H1 (cell line): ENCODE measurements at regions not wholly inside any gene's neighbourhood (a gene's known extent, or its start where the extent isn't known, plus 50 kb on each side); places are given as distances from the start of the nearest gene placed in this dataset.

Experiments used
- CTCF ChIA-PET: fragments of 300-600 bp; sonication (Branson Sonifier 250); formaldehyde crosslinking; loops from one replicate; lab custom pipeline; 2021; ENCODE audit not compliant: partially characterized antibody; lab: Charles Lee
- POLR2A ChIA-PET: fragments of 300-600 bp; sonication (Branson Sonifier 250); formaldehyde crosslinking; loops from one replicate; lab custom pipeline; 2021; ENCODE audit warnings: inconsistent platforms; ENCODE audit not compliant: partially characterized antibody; lab: Charles Lee
- DNase-seq, 2 experiments: peaks; one replicate each; pipeline versions ENCODE4 v3.0.0 to v3.0.0-alpha.2; 2010 to 2022; ENCODE audit warnings: low spot score in 2 of 2, low read depth in 1 of 2, mixed read lengths in 1 of 2
- FAIRE-seq: peaks from 2 replicates; lab custom pipeline; 2011; peaks lifted over from hg19 to GRCh38; lab: Jason Lieb, UNC
- H2AFZ ChIP-seq: 2 replicates; pipeline ENCODE4 v1.8.1; 2012; ENCODE audit warnings: low read length, inconsistent platforms
- H2AK5ac ChIP-seq: 2 replicates; pipeline ENCODE4 v1.6.1; 2013; ENCODE audit warnings: low read depth, low read length
- H2BK120ac ChIP-seq: replicated peaks from 2 replicates; pipeline ENCODE3; 2013; ENCODE audit warnings: low read depth, low read length, inconsistent platforms
- H2BK12ac ChIP-seq: 2 replicates; pipeline ENCODE4 v1.6.1; 2013; ENCODE audit warnings: low read depth, low read length
- H2BK15ac ChIP-seq: 2 replicates; pipeline ENCODE4 v1.6.1; 2013; ENCODE audit warnings: low read length
- H2BK20ac ChIP-seq: 2 replicates; pipeline ENCODE4 v1.6.1; 2013; ENCODE audit warnings: low read length
- H2BK5ac ChIP-seq: 2 replicates; pipeline ENCODE4 v1.6.1; 2013; ENCODE audit warnings: low read depth, low read length
- H3K14ac ChIP-seq: 2 replicates; pipeline ENCODE4 v1.6.1; 2013; ENCODE audit warnings: inconsistent platforms; ENCODE audit not compliant: insufficient read length
- H3K18ac ChIP-seq: 2 replicates; pipeline ENCODE4 v1.6.1; 2013; ENCODE audit warnings: low read length; ENCODE audit errors: extremely low read depth
- H3K23ac ChIP-seq: 2 replicates; pipeline ENCODE4 v1.6.1; 2013; ENCODE audit warnings: inconsistent platforms; ENCODE audit not compliant: insufficient read length
- H3K23me2 ChIP-seq: 2 replicates; pipeline ENCODE4 v1.6.1; 2013; ENCODE audit warnings: low read depth, low read length
- H3K27ac ChIP-seq: 2 replicates; pipeline ENCODE4 v1.6.1; 2011; ENCODE audit warnings: low read depth, low read length, inconsistent platforms
- H3K27me3 ChIP-seq, 4 experiments: replicated peaks in 1 of 4; 1 replicate in 1 of 4; 2 replicates in 3 of 4; pipeline versions ENCODE4 v1.6.1 to v1.8.1; 2011 to 2013; ENCODE audit warnings: low read length in 3 of 4, mild to moderate bottlenecking in 3 of 4, inconsistent platforms in 2 of 4, mixed read lengths in 2 of 4, moderate library complexity in 1 of 4; ENCODE audit not compliant: control insufficient read depth in 3 of 4, insufficient read depth in 3 of 4; ENCODE audit errors: extremely low read depth in 1 of 4
- H3K36me3 ChIP-seq, 4 experiments: 2 replicates each; pipeline versions ENCODE4 v1.6.1 to v1.8.1; 2011 to 2013; ENCODE audit warnings: mild to moderate bottlenecking in 4 of 4, low read length in 3 of 4, moderate library complexity in 2 of 4, control low read depth in 1 of 4, inconsistent platforms in 1 of 4; ENCODE audit not compliant: insufficient read depth in 4 of 4, control insufficient read depth in 2 of 4
- H3K4ac ChIP-seq: replicated peaks from 2 replicates; pipeline ENCODE3; 2013; ENCODE audit warnings: low read length, low read depth, mixed read lengths, inconsistent platforms; ENCODE audit not compliant: insufficient read length
- H3K4me1 ChIP-seq, 4 experiments: replicated peaks in 1 of 4; 1 replicate in 1 of 4; 2 replicates in 3 of 4; pipeline versions ENCODE4 v1.6.1 to v1.8.1; 2011 to 2013; ENCODE audit warnings: low read length in 3 of 4, inconsistent platforms in 2 of 4, mixed read lengths in 1 of 4; ENCODE audit not compliant: insufficient read depth in 4 of 4, control insufficient read depth in 3 of 4
- H3K4me2 ChIP-seq, 2 experiments: 2 replicates each; pipeline versions ENCODE4 v1.6.1 to v1.8.1; 2011 to 2013; ENCODE audit warnings: low read depth in 2 of 2, low read length in 2 of 2, control low read depth in 1 of 2, inconsistent platforms in 1 of 2, mild to moderate bottlenecking in 1 of 2; ENCODE audit not compliant: insufficient read depth in 1 of 2
- H3K4me3 ChIP-seq, 4 experiments: fragments of 200-600, 300-600 bp in 1 of 4; sonication (generic), shearing (Covaris generic), sonication (Bioruptor Twin) in 1 of 4; 2 replicates each; pipeline versions ENCODE4 v1.5.1 to v1.8.1; 2011 to 2016; ENCODE audit warnings: low read length in 4 of 4, low read depth in 3 of 4, control low read depth in 2 of 4, inconsistent platforms in 2 of 4, mild to moderate bottlenecking in 2 of 4, mixed read lengths in 1 of 4, moderate library complexity in 1 of 4; ENCODE audit not compliant: insufficient read depth in 2 of 4; ENCODE audit errors: extremely low read depth in 1 of 4
- H3K56ac ChIP-seq: replicated peaks from 2 replicates; pipeline ENCODE3; 2013; ENCODE audit warnings: low read depth, mild to moderate bottlenecking, mixed read lengths, low read length, inconsistent platforms; ENCODE audit not compliant: insufficient read length
- H3K79me1 ChIP-seq: 2 replicates; pipeline ENCODE4 v1.6.1; 2013; ENCODE audit warnings: low read depth, low read length, control low read depth
- H3K79me2 ChIP-seq, 2 experiments: 2 replicates each; pipeline versions ENCODE4 v1.6.1 to v1.8.1; 2012 to 2013; ENCODE audit warnings: low read length in 2 of 2, mild to moderate bottlenecking in 2 of 2, inconsistent platforms in 1 of 2; ENCODE audit not compliant: insufficient read depth in 2 of 2, control insufficient read depth in 1 of 2
- H3K9ac ChIP-seq, 4 experiments: replicated peaks in 1 of 4; 1 replicate in 1 of 4; 2 replicates in 3 of 4; pipeline versions ENCODE4 v1.6.1 to v1.8.1; 2011 to 2013; ENCODE audit warnings: low read depth in 3 of 4, low read length in 3 of 4, control low read depth in 2 of 4, mild to moderate bottlenecking in 2 of 4, moderate library complexity in 2 of 4, inconsistent platforms in 1 of 4; ENCODE audit errors: extremely low read depth in 1 of 4
- H3K9me3 ChIP-seq, 2 experiments: 2 replicates each; pipeline versions ENCODE4 v1.6.1 to v1.8.1; 2012 to 2013; ENCODE audit warnings: mild to moderate bottlenecking in 2 of 2, moderate library complexity in 2 of 2, control low read depth in 1 of 2, inconsistent platforms in 1 of 2, low read depth in 1 of 2, low read length in 1 of 2, mixed read lengths in 1 of 2; ENCODE audit not compliant: insufficient read depth in 2 of 2
- H4K20me1 ChIP-seq, 2 experiments: replicated peaks in 1 of 2; 2 replicates each; pipeline versions ENCODE3 to v1.8.1; 2011 to 2013; ENCODE audit warnings: inconsistent platforms in 2 of 2, low read length in 2 of 2, mild to moderate bottlenecking in 1 of 2; ENCODE audit not compliant: insufficient read depth in 2 of 2, control insufficient read depth in 1 of 2
- H4K5ac ChIP-seq: 2 replicates; pipeline ENCODE4 v1.6.1; 2013; ENCODE audit warnings: low read length, low read depth, mixed read lengths, inconsistent platforms; ENCODE audit not compliant: insufficient read length
- H4K8ac ChIP-seq: 2 replicates; pipeline ENCODE4 v1.8.0; 2013; ENCODE audit warnings: mild to moderate bottlenecking, moderate library complexity, low read length, inconsistent platforms; ENCODE audit not compliant: insufficient read depth; ENCODE audit errors: extremely low read depth
- H4K91ac ChIP-seq: replicated peaks from 2 replicates; pipeline ENCODE3; 2013; ENCODE audit warnings: low read length, mixed read lengths, inconsistent platforms; ENCODE audit not compliant: insufficient read length
- CEBPB ChIP-seq: IDR thresholded peaks from 2 replicates; pipeline ENCODE4 v1.6.1; 2012; ENCODE audit warnings: low read depth, low read length
- CHD2 ChIP-seq: IDR thresholded peaks from 2 replicates; pipeline ENCODE4 v1.6.1; 2012; ENCODE audit warnings: low read length, improper control_type of control experiment
- CTBP2 ChIP-seq: IDR thresholded peaks from 2 replicates; pipeline ENCODE4 v1.7.0; 2011; ENCODE audit warnings: borderline replicate concordance, mild to moderate bottlenecking, moderate library complexity, mixed read lengths, low read length; ENCODE audit not compliant: insufficient read depth, insufficient read length
- POU5F1 ChIP-seq: IDR thresholded peaks from 2 replicates; pipeline ENCODE4 v1.6.1; 2011; ENCODE audit warnings: low read depth, mild to moderate bottlenecking, low read length, moderate library complexity
- RFX5 ChIP-seq: IDR thresholded peaks from 2 replicates; pipeline ENCODE4 v1.6.1; 2011; ENCODE audit warnings: low read depth, low read length, improper control_type of control experiment, borderline replicate concordance
- SIRT6 ChIP-seq: IDR thresholded peaks from one replicate; pipeline ENCODE4 v1.7.1; 2012; ENCODE audit warnings: low read length, inconsistent platforms
- SP1 ChIP-seq: IDR thresholded peaks from 2 replicates; pipeline ENCODE4 v1.6.1; 2011; ENCODE audit warnings: low read depth, low read length
- ZNF274 ChIP-seq: IDR thresholded peaks from 2 replicates; pipeline ENCODE4 v1.7.0; 2012; ENCODE audit warnings: low read length, borderline replicate concordance; ENCODE audit errors: extremely low read depth
- WGBS, 2 experiments: shearing (Covaris generic) in 1 of 2; methylation state at CpG; one replicate each; pipeline versions ENCODE4 v1.1.6 to v1.1.7; 2013 to 2015; ENCODE audit warnings: low lambda C conversion rate in 2 of 2, mixed read lengths in 2 of 2, inconsistent platforms in 1 of 2, low coverage in 1 of 2, missing lambda C conversion rate in 1 of 2; ENCODE audit not compliant: insufficient replicate concordance in 2 of 2, insufficient coverage in 1 of 2, insufficient read length in 1 of 2; ENCODE audit errors: extremely low coverage in 1 of 2, missing lambda C conversion rate in 1 of 2; 5-methylcytosine and 5-hydroxymethylcytosine counted together
- TF ChIP-seq, protein P1 (sequence below): IDR thresholded peaks from 2 replicates; pipeline ENCODE4 v1.6.1; 2011; ENCODE audit warnings: low read length, improper control_type of control experiment

DNA sequence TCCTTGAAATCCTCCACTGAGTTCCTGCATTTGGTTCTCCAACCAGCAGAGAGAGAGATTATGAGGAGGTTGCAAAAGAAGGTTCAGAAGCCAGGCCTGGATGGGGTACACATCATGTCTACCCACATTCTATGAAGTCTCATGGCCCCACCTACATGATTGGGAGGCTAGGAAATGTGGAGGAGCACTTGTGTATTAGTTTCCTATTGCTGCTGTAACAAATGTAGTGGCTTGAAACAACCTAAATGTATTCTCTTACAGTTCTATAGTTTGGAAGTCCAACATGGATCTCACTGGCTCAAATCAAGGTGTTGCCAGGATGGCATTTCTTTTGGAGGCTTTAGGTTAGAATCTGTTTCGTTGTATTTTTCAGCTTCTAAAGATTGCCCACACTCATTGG lies 134.2 kb upstream of the ZNF648 start:
- Histone ChIP-seq H4K5ac (no peak overlapping the region), H3K23ac (no peak overlapping the region), H2AFZ (no peak overlapping the region), H2BK5ac (no peak overlapping the region), H3K4me2 (no peak overlapping the region), H3K27ac (no peak overlapping the region), H3K23me2 (no peaks in the 10 kb centered on the region; the same call in 1 of the 2 replicates), H3K9ac (no peak overlapping the region), H2BK120ac (no peak overlapping the region), H3K4me1 (no peaks in the 10 kb centered on the region), H2AK5ac (no peak overlapping the region), H3K9me3 (no peaks in the 10 kb centered on the region), H4K91ac (no peak overlapping the region), H4K20me1 (no peaks in the 10 kb centered on the region), H3K79me1 (no peaks in the 10 kb centered on the region), H3K56ac (no peak overlapping the region), H3K27me3 (no peaks in the 10 kb centered on the region), H4K8ac (no peak overlapping the region), H3K18ac (no peak overlapping the region), H3K36me3 (no peaks in the 10 kb centered on the region), H2BK12ac (no peak overlapping the region), H3K4ac (no peak overlapping the region), H3K79me2 (no peaks in the 10 kb centered on the region), H2BK20ac (no peak overlapping the region), H3K4me3 (no peak overlapping the region), H3K14ac (no peak overlapping the region), H2BK15ac (no peak overlapping the region)
- no peak for DNase-seq
- TF ChIP-seq CHD2 = no peak
- TF ChIP-seq, protein P1, sequence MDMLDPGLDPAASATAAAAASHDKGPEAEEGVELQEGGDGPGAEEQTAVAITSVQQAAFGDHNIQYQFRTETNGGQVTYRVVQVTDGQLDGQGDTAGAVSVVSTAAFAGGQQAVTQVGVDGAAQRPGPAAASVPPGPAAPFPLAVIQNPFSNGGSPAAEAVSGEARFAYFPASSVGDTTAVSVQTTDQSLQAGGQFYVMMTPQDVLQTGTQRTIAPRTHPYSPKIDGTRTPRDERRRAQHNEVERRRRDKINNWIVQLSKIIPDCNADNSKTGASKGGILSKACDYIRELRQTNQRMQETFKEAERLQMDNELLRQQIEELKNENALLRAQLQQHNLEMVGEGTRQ = no peak
- no peak for TF ChIP-seq RFX5
- TF ChIP-seq CTBP2 = no peak
- TF ChIP-seq SP1 = no peak
- no peak for TF ChIP-seq POU5F1
- no peak for TF ChIP-seq SIRT6
- no peak for TF ChIP-seq ZNF274
- TF ChIP-seq CEBPB = no peak
- ChIA-PET POLR2A (no interaction called here), CTCF (interaction anchor here (0.6 to 4.4 kb wide), 6 partner anchors 29 to 288 kb away, joined by 3 to 50 read pairs (median 3); no protein-coding TSS in a partner anchor)
- WGBS, 2 experiments = 78% methylated on average over 1 of the region's 1 CpG; no CpG with 5 or more reads in 1 of the 2 experiments
- FAIRE-seq = no peak
